Common myeloid progenitor, CD34-positive (primary cell): ENCODE measurements at regions not wholly inside any gene's neighbourhood (a gene's known extent, or its start where the extent isn't known, plus 50 kb on each side); places are given as distances from the start of the nearest gene placed in this dataset.

Experiments used
- CTCF ChIA-PET: fragments of 350-600 bp; sonication (Branson Sonifier 250); formaldehyde crosslinking; loops from one replicate; lab custom pipeline; 2021; ENCODE audit warnings: antibody characterized with exemption; lab: Charles Lee
- POLR2A ChIA-PET: fragments of 350-600 bp; sonication (Branson Sonifier 250); formaldehyde crosslinking; loops from one replicate; lab custom pipeline; 2021; ENCODE audit warnings: antibody characterized with exemption; lab: Charles Lee
- DNase-seq, 3 donors: peaks; one replicate each; pipeline versions ENCODE4 v3.0.0 to v3.0.0-alpha.2; 2013
- H3K27ac ChIP-seq, 2 experiments: 1 replicate in 1 of 2; 2 replicates in 1 of 2; pipeline ENCODE4 v1.7.0; 2013; ENCODE audit warnings: inconsistent platforms in 2 of 2, low read length in 2 of 2, mild to moderate bottlenecking in 2 of 2, low read depth in 1 of 2, moderate library complexity in 1 of 2; ENCODE audit not compliant: severe bottlenecking in 2 of 2, insufficient read depth in 1 of 2, poor library complexity in 1 of 2
- H3K27me3 ChIP-seq, 5 experiments: replicated peaks in 2 of 5; 1 replicate in 3 of 5; 2 replicates in 2 of 5; pipeline versions ENCODE4 v1.6.1 to v1.7.0; 2013; ENCODE audit warnings: low read length in 4 of 5, mild to moderate bottlenecking in 2 of 5, moderate library complexity in 2 of 5, inconsistent platforms in 1 of 5; ENCODE audit not compliant: insufficient read depth in 5 of 5, control insufficient read depth in 4 of 5
- H3K36me3 ChIP-seq, 4 experiments: 1 replicate in 2 of 4; 2 replicates in 2 of 4; pipeline versions ENCODE4 v1.6.1 to v1.7.0; 2013; ENCODE audit warnings: low read length in 3 of 4, control low read depth in 1 of 4, mild to moderate bottlenecking in 1 of 4; ENCODE audit not compliant: control insufficient read depth in 4 of 4, insufficient read depth in 4 of 4
- H3K4me1 ChIP-seq, 4 experiments: 1 replicate in 3 of 4; 2 replicates in 1 of 4; pipeline versions ENCODE4 v1.6.1 to v1.7.1; 2013; ENCODE audit warnings: low read length in 3 of 4, mild to moderate bottlenecking in 3 of 4, control low read depth in 1 of 4, inconsistent platforms in 1 of 4, moderate library complexity in 1 of 4; ENCODE audit not compliant: control insufficient read depth in 4 of 4, insufficient read depth in 4 of 4; ENCODE audit errors: control extremely low read depth in 1 of 4
- H3K4me3 ChIP-seq, 7 experiments: 1 replicate in 4 of 7; 2 replicates in 3 of 7; pipeline versions ENCODE4 v1.5.1 to v1.7.0; 2013; ENCODE audit warnings: mild to moderate bottlenecking in 7 of 7, low read length in 6 of 7, moderate library complexity in 6 of 7, inconsistent platforms in 2 of 7, low read depth in 2 of 7, control low read depth in 1 of 7; ENCODE audit not compliant: insufficient read depth in 4 of 7, control insufficient read depth in 1 of 7; ENCODE audit errors: extremely low read depth in 1 of 7
- H3K9me3 ChIP-seq, 5 experiments: 1 replicate in 4 of 5; 2 replicates in 1 of 5; pipeline versions ENCODE4 v1.6.1 to v1.7.1; 2013; ENCODE audit warnings: low read length in 4 of 5, mild to moderate bottlenecking in 2 of 5, inconsistent platforms in 1 of 5, low read depth in 1 of 5, moderate library complexity in 1 of 5; ENCODE audit not compliant: control insufficient read depth in 4 of 5, insufficient read depth in 2 of 5; ENCODE audit errors: control extremely low read depth in 1 of 5
- WGBS: methylation state at CpG from one replicate; pipeline ENCODE4 v1.1.5; 2013; ENCODE audit not compliant: insufficient coverage; 5-methylcytosine and 5-hydroxymethylcytosine counted together

GRCh38 chr3:99475229-99475628 is 163.2 kb upstream of the COL8A1 start:
- no peaks in the 10 kb centered on the region for H3K4me1 ChIP-seq
- ChIA-PET POLR2A (no interaction called here), CTCF (no interaction called here)
- peaks cover 0 to 12% (median 0%) of the 10 kb centered on the region in 5 experiments for H3K9me3 ChIP-seq
- WGBS = no CpG with 5 or more reads among the region's 2 CpGs
- DNase-seq = no peak
- H3K27ac ChIP-seq = no peak overlapping the region
- no peak overlapping the region for H3K4me3 ChIP-seq
- no peaks in the 10 kb centered on the region for H3K36me3 ChIP-seq
- peaks cover 0 to 13% (median 2%) of the 10 kb centered on the region in 5 experiments for H3K27me3 ChIP-seq

- POLR2A ChIA-PET = no interaction called here
- Histone ChIP-seq H3K27me3 (peaks cover 0 to 9% (median 2%) of the 10 kb centered on the region in 5 experiments), H3K4me1 (no peaks in the 10 kb centered on the region), H3K27ac (no peak overlapping the region), H3K36me3 (no peaks in the 10 kb centered on the region), H3K9me3 (peaks cover 0 to 12% (median 0%) of the 10 kb centered on the region in 5 experiments), H3K4me3 (no peak overlapping the region)
- no peak for DNase-seq
- CTCF ChIA-PET = no interaction called here
Measured at GRCh38 chr3:99474776-99475175, 163.6 kb upstream of the COL8A1 start.

- ChIA-PET CTCF (no interaction called here), POLR2A (no interaction called here)
- Histone ChIP-seq H3K9me3 (peaks cover 0 to 6% (median 0%) of the 10 kb centered on the region in 5 experiments), H3K36me3 (no peaks in the 10 kb centered on the region), H3K27me3 (peaks cover 0 to 3% (median 0%) of the 10 kb centered on the region in 5 experiments), H3K4me3 (no peak overlapping the region), H3K4me1 (no peaks in the 10 kb centered on the region), H3K27ac (no peak overlapping the region)
- DNase-seq = no peak
- WGBS = no CpG with 5 or more reads among the region's 2 CpGs
Measured at GRCh38 chr3:99473321-99473751, 165.1 kb upstream of the COL8A1 start.

DNA sequence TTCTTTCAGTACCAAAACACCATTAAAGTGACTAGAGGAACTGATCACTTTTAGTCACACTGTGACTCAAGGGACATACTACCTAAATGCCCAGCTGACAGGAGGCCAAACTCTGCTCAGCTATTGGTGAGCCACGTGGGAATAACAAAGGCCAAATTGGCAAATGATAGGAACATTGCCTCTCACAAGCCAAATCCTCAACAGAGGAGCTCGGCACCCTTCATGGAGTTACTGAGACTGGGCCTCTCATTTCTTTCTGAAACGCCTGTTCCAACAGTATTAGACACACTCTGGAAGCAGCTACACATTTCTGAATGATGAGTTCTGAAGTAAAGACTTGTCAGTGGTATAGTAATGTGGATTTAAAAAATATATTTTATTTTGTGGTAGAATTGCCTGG is 166.0 kb upstream of the COL8A1 start:
- no peaks in the 10 kb centered on the region for H3K4me1 ChIP-seq
- DNase-seq = no peak
- CTCF ChIA-PET = no interaction called here

GRCh38 chr3:99471353-99472323 is 166.8 kb upstream of the COL8A1 start:
- Histone ChIP-seq H3K36me3 (no peaks in the 10 kb centered on the region), H3K9me3 (no peaks in the 10 kb centered on the region), H3K27ac (no peak overlapping the region), H3K4me3 (no peak overlapping the region), H3K4me1 (no peaks in the 10 kb centered on the region), H3K27me3 (peaks cover 0 to 6% (median 0%) of the 10 kb centered on the region in 5 experiments)
- ChIA-PET CTCF (no interaction called here), POLR2A (interaction anchor here (0.6 kb wide), 1 partner anchor 9 kb away, joined by 3 read pairs; no protein-coding TSS in a partner anchor)
- WGBS = 94% methylated on average over 3 of the region's 7 CpGs
- no peak for DNase-seq

More for the DNA sequence above, 166.0 kb upstream of the COL8A1 start:
- H3K4me3 ChIP-seq = no peak overlapping the region
- POLR2A ChIA-PET = interaction anchor here (0.6 kb wide), 1 partner anchor 8 kb away, joined by 3 read pairs; no protein-coding TSS in a partner anchor
- H3K27ac ChIP-seq = no peak overlapping the region
- peaks cover 0 to 6% (median 0%) of the 10 kb centered on the region in 5 experiments for H3K27me3 ChIP-seq
- WGBS = 83% methylated on average over 2 of the region's 3 CpGs
- H3K9me3 ChIP-seq = peaks cover 0 to under 1% (median 0%) of the 10 kb centered on the region in 5 experiments
- H3K36me3 ChIP-seq = no peaks in the 10 kb centered on the region

- H3K9me3 ChIP-seq = no peaks in the 10 kb centered on the region
- no peak overlapping the region for H3K4me3 ChIP-seq
- peaks cover 0 to 7% (median 0%) of the 10 kb centered on the region in 5 experiments for H3K27me3 ChIP-seq
- ChIA-PET CTCF (no interaction called here), POLR2A (no interaction called here)
- H3K4me1 ChIP-seq = no peaks in the 10 kb centered on the region
- DNase-seq = no peak
- no peak overlapping the region for H3K27ac ChIP-seq
- H3K36me3 ChIP-seq = no peaks in the 10 kb centered on the region
Measured at GRCh38 chr3:99470841-99471240, 167.6 kb upstream of the COL8A1 start.

DNA sequence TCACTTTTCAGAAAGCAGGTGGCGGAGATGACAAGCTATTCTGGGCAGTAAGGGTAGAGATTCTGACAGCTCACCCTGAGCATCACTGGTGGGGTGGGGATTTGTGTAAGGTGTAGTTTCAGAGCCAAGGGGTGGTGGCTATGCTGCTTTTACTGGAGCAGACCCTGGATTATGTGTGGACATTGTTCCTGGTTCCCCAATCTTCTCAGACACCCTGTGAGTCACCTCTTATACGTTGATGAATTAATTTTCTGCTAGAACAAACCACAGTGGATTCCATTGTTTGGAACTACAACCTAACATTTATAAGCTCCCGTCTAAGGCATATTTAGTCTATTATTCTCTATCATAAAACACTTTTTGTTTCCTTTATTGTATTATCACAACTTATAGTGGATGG is 169.5 kb upstream of the COL8A1 start:
- no peaks in the 10 kb centered on the region for H3K9me3 ChIP-seq
- no peak overlapping the region for H3K27ac ChIP-seq
- CTCF ChIA-PET = interaction anchor here (1.1 kb wide), 1 partner anchor 9 kb away, joined by 3 read pairs; no protein-coding TSS in a partner anchor
- DNase-seq = no peak
- POLR2A ChIA-PET = no interaction called here
- H3K36me3 ChIP-seq = no peaks in the 10 kb centered on the region
- H3K4me1 ChIP-seq = no peaks in the 10 kb centered on the region
- H3K4me3 ChIP-seq = no peak overlapping the region
- 80% methylated on average over 2 of the region's 3 CpGs for WGBS
- H3K27me3 ChIP-seq = peaks cover 0 to 7% (median 0%) of the 10 kb centered on the region in 5 experiments
